Stomach smooth muscle (tissue), 2 donors: ENCODE measurements at regions not wholly inside any gene's neighbourhood (a gene's known extent, or its start where the extent isn't known, plus 50 kb on each side); places are given as distances from the start of the nearest gene placed in this dataset.
"Not testable (repeated sequence)": the region's sequence is repeated elsewhere in the genome, so short reads cannot be mapped to it uniquely, and the experiment has no call there.

Experiments used
- H3K27ac ChIP-seq: one replicate; pipeline ENCODE4 v1.7.0; 2013; ENCODE audit warnings: mild to moderate bottlenecking, low read length, inconsistent platforms
- H3K27me3 ChIP-seq, 2 donors: one replicate each; pipeline ENCODE4 v1.7.0; 2013; ENCODE audit warnings: low read length in 2 of 2; ENCODE audit not compliant: insufficient read depth in 2 of 2, control insufficient read depth in 1 of 2
- H3K36me3 ChIP-seq, 2 donors: one replicate each; pipeline ENCODE4 v1.7.0; 2013; ENCODE audit warnings: low read length in 2 of 2; ENCODE audit not compliant: control insufficient read depth in 2 of 2, insufficient read depth in 2 of 2
- H3K4me1 ChIP-seq: one replicate; pipeline ENCODE4 v1.7.0; 2013; ENCODE audit warnings: low read length; ENCODE audit not compliant: control insufficient read depth, insufficient read depth
- H3K4me3 ChIP-seq, 2 donors: one replicate each; pipeline ENCODE4 v1.7.0; 2013; ENCODE audit warnings: low read length in 2 of 2
- H3K9ac ChIP-seq, 2 donors: one replicate each; pipeline ENCODE4 v1.7.0; 2013; ENCODE audit warnings: low read length in 2 of 2, mild to moderate bottlenecking in 1 of 2
- H3K9me3 ChIP-seq, 2 donors: one replicate each; pipeline ENCODE4 v1.7.0; 2013; ENCODE audit warnings: low read length in 2 of 2; ENCODE audit not compliant: control insufficient read depth in 2 of 2
- donor health status: healthy.
- donor health status: Pancreatic carcinoma.

- Histone ChIP-seq H3K4me3 (no peak overlapping the region), H3K36me3 (no peaks in the 10 kb centered on the region), H3K4me1 (peaks cover 3% of the 10 kb centered on the region)
Observed at GRCh38 chr18:46179306-46179705, 75.1 kb downstream of the HAUS1 start.

DNA sequence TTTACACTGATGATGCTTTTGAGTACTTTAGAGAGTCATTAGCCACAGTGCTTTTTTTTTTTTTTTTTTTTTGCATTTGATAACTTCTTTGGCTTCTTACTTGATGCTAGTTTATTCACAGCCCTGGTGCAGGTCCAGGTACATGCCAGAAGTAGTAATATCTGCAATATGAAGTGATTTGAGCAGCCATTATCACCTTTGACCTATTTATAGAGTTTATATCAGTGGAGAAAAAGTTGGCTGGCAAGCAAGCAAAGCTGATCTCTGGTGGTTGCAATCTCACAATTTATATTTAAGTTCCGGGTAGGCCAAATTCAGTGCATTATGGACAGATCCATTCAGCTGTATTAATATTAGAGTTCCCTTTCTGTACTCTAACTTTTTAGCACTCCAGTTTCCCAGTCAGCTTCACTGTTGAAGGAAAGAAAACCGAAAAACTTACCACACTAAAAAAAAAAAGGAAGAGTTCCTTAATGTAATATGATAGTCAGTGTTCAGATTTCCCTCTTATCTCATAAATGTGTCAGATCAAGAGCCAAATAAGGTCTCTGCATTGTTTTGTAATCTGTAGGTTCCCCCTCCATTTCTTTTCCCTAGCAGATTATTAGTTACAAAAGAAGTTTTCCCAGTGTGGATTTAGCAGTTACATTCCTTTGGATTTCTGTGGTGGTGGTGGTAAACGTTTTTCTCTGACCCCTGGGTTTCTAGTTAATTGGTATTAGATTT is 78.6 kb downstream of the HAUS1 start:
- no peaks in the 10 kb centered on the region for H3K27me3 ChIP-seq
- H3K4me3 ChIP-seq, result no peak overlapping the region
- no peak overlapping the region for H3K27ac ChIP-seq
- H3K9me3 ChIP-seq, result no peaks in the 10 kb centered on the region
- H3K36me3 ChIP-seq, result no peaks in the 10 kb centered on the region
- H3K4me1 ChIP-seq, result peaks cover 3% of the 10 kb centered on the region
- H3K9ac ChIP-seq, result no peak overlapping the region

More at GRCh38 chr18:46179306-46179705, 75.1 kb downstream of the HAUS1 start:
- H3K9me3 ChIP-seq, result no peaks in the 10 kb centered on the region
- H3K9ac ChIP-seq, result no peak overlapping the region
- no peak overlapping the region for H3K27ac ChIP-seq
- no peaks in the 10 kb centered on the region for H3K27me3 ChIP-seq

GRCh38 chr18:46184296-46184695 is 80.1 kb downstream of the HAUS1 start:
- H3K4me1 ChIP-seq, H3K27ac ChIP-seq, H3K27me3 ChIP-seq, H3K4me3 ChIP-seq, H3K9ac ChIP-seq, H3K9me3 ChIP-seq, H3K36me3 ChIP-seq: not testable (repeated sequence)

GRCh38 chr18:46184727-46185126 is 80.5 kb downstream of the HAUS1 start:
- Histone ChIP-seq H3K27me3 (no peaks in the 10 kb centered on the region), H3K36me3 (no peaks in the 10 kb centered on the region), H3K9ac (no peak overlapping the region), H3K4me3 (no peak overlapping the region), H3K27ac (no peak overlapping the region), H3K9me3 (no peaks in the 10 kb centered on the region), H3K4me1 (peaks cover 3% of the 10 kb centered on the region)

DNA sequence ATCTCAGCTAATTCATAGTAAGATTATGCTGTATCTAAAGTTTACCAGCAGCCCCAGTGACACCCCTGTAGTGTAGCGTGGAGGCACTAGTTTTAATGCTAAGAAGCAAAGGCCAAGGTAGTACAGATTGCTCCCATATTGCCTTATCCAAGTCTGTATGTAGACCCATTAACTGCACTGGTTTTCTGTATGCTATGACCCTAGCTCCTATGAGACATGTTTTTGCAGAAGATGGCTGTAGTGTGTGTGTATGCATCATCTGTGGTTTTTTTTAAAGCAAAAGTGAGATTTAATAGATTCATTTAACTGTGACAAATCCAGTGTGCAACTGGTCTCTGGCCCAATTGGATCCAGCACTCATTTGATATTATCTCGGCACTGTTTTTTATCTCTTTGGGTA is 86.5 kb downstream of the HAUS1 start:
- Histone ChIP-seq H3K4me1 (no peaks in the 10 kb centered on the region), H3K9me3 (no peaks in the 10 kb centered on the region), H3K4me3 (no peak overlapping the region), H3K9ac (no peak overlapping the region), H3K36me3 (no peaks in the 10 kb centered on the region), H3K27ac (no peak overlapping the region), H3K27me3 (no peaks in the 10 kb centered on the region)

GRCh38 chr18:46196627-46197243 is 92.5 kb downstream of the HAUS1 start:
- H3K27me3 ChIP-seq, result no peaks in the 10 kb centered on the region
- H3K36me3 ChIP-seq, result no peaks in the 10 kb centered on the region
- no peak overlapping the region for H3K27ac ChIP-seq
- no peaks in the 10 kb centered on the region for H3K4me1 ChIP-seq
- H3K9me3 ChIP-seq, result no peaks in the 10 kb centered on the region
- H3K4me3 ChIP-seq, result no peak overlapping the region
- H3K9ac ChIP-seq, result no peak overlapping the region

DNA sequence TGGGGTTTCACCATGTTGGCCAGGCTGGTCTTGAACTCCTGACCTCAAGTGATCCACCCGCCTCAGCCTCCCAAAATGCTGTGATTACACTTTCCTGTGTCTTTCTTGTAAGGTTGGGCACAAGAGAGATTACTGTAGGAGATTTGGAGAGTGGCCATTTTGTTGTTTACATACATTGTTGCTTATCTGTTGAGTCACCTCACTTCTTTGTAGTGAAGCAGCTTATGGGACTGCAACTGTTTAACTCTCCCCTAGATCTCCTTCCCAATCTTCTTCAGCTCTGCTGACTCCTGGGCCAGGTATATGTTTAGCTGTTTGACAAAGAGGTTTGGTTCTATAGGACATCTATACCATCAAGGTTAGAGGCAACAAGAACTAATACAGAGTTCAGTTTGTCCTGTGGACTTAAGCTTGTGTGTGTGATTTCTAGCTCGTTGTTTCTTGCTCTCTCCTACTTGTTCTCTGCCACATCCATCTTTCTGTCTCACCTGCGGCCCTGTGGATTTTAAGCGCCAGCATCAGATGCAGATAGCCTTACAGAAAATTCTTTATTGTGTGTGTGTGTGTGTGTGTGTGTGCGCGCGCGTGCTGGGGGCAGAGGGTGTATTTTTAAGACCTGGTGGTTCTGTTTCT is 95.4 kb downstream of the HAUS1 start:
- Histone ChIP-seq H3K4me3 (no peak overlapping the region), H3K4me1 (no peaks in the 10 kb centered on the region), H3K9ac (no peak overlapping the region), H3K27ac (no peak overlapping the region), H3K36me3 (no peaks in the 10 kb centered on the region), H3K9me3 (no peaks in the 10 kb centered on the region), H3K27me3 (no peaks in the 10 kb centered on the region)

DNA sequence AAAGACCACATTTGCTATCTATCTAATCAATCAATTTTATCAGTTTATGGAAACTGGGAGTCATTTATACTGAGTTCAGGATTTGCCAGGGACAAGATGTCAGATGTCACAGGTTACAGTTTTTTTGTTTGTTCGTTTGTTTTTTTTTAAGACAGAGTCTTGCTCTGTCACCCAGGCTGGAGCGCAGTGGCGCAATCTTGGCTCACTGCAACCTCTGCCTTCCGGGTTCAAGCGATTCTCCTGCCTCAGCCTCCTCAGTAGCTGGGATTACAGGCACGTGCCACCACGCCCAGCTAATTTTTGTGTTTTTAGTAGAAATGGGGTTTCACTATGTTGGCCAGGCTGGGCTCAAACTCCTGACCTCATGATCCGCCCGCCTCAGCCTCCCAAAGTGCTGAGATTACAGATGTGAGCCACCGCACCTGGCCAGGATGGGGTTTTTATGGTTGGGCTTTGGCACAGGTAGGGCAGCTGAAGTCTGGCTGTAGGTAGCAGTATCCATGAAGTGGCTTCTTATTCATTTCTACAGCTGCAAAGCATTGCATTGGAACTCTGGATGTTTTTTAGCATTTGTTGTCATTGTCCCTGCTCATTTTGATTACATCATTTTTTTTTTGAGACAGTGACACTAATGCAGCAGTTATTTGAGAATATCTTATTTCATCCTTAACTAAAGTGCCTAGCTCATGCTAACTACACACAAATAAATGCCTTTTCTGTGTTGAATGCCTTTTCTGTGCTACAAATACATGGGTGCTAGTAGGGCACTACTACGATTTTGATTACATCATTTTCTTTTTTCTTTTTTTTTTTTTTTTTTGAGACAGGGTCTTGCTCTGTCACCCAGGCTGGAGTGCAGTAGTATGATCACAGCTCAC is 96.2 kb downstream of the HAUS1 start:
- H3K4me3 ChIP-seq, H3K27ac ChIP-seq, H3K9me3 ChIP-seq, H3K4me1 ChIP-seq, H3K9ac ChIP-seq, H3K36me3 ChIP-seq, H3K27me3 ChIP-seq: not testable (repeated sequence)

DNA sequence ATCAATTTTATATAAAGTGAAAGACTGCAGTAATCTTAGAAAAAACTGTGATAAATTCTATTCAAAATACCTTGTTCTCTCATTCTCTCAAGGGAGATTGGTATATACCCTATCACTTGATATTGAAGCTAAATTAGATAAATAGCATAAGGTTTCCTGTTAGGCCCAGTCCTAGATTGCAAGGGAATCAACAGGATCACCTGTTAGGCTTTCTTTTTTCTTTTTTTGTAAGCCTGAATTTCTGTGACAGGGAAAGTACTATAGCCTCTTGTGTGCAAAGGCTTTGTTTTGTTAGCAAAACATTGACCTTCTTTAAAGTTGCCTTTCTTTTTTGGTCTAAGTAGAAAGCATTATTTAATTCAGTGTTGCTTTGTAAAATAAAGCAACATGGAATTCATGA is 100.0 kb downstream of the HAUS1 start:
- no peaks in the 10 kb centered on the region for H3K4me1 ChIP-seq

GRCh38 chr18:46207985-46208384 is 103.8 kb downstream of the HAUS1 start:
- Histone ChIP-seq H3K36me3 (no peaks in the 10 kb centered on the region), H3K27me3 (no peaks in the 10 kb centered on the region), H3K9me3 (no peaks in the 10 kb centered on the region), H3K4me3 (no peak overlapping the region), H3K9ac (no peak overlapping the region), H3K27ac (no peak overlapping the region), H3K4me1 (no peaks in the 10 kb centered on the region)

More for the DNA sequence above, 100.0 kb downstream of the HAUS1 start:
- Histone ChIP-seq H3K9me3 (no peaks in the 10 kb centered on the region), H3K36me3 (no peaks in the 10 kb centered on the region), H3K4me3 (no peak overlapping the region), H3K9ac (no peak overlapping the region), H3K27ac (no peak overlapping the region), H3K27me3 (no peaks in the 10 kb centered on the region)
